DMS153 (cell line): ENCODE measurements at regions not wholly inside any gene's neighbourhood (a gene's known extent, or its start where the extent isn't known, plus 50 kb on each side); places are given as distances from the start of the nearest gene placed in this dataset.
"Not testable (repeated sequence)": the region's sequence is repeated elsewhere in the genome, so short reads cannot be mapped to it uniquely, and the experiment has no call there.

Experiments used
- DNase-seq: peaks from one replicate; lab custom pipeline; 2025; lab: John Stamatoyannopoulos, UW

DNA sequence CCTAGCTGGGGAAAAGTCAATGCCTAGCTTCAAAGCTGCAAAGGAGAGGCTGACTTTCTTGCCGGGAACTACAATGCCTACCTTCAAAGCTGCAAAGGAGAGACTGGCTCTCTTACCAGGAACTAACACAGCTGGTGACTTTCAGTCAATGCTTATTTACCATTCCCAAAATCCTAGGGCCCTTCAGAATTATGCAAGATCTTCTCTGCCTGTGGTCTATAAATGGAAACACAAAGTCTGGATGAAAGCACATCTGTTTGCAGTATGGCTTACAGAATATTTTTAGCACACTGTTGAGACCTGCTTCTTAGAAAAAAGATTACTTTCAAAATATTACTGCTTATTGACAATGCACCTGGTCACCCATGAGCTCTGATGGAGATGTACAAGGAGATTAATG, 259.4 kb downstream of the PLK2 start:
- no peak for DNase-seq

DNA sequence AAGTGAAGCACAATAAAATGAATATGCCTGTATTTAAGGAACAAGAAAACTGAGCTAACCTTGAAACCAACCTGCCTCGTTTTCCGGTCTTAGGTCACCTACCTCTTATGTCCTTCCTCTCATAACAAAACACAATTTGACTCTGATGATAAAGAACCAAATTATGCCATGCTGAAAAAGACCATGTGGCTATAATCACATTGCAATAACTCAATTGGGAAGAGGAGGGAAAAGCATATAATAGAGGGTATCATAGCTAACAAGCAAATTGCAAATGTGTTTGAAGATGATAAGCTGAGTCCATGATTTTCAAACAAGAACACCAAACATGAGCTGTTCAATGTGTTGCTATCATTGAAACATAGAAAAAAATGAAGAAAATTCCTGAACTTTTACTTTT, 260.8 kb downstream of the PLK2 start:
- DNase-seq: no peak

DNA sequence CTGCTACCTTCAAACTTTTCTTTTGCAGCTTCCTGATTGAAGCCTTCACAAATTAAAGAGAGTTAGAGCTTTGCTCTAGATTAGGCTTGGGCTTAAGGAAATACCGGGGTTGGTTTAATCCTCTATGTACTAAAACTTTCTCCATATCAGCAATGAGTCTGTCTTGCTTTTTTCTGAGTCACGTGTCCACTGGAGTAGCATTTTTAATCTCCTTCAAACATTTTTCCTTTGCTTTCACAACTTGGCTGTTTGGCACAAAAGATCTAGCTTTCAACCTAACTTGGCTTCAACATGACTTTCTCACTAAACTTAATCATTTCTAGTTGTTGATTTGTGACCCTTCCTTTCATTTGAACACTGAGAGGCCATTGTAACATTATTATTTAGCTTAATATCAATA, 261.6 kb downstream of the PLK2 start:
- no peak for DNase-seq

DNA sequence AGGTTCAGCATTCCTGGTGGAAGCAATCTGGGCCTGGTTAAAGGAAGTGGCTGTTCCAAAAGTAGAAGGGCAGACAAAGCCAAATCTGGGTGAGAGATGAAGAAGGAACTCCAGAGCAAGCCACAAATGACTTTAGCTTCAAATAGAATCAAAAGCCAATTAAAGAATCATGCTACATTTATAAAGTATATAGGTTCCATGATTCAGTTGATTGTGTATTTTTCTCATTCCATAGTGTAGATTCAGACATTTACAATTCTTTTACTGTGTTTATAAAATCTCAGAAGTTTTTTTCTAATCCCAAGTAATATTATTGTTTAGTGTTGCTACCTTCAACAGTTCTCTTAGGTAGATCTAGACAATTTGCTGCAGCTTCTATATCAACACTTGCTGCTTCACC, 262.0 kb downstream of the PLK2 start:
- DNase-seq: no peak

DNA sequence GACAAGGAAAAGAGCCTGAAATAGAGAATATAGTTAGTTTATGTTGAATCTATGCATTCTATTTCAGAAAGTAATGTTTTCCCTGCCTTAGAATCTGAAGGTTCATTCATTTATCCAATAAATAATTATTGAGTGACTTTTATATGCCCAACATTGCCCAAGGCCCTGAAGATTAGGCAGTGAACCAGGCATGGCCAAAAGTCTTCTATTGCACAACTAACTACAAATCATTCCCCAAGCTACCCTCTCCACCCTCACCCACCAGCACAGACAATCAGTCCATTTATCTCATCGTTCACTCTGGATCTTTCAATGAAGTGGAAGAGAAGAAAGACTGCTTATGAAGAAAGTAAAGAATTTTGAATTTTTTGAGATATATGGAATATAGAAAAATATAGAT, 268.4 kb downstream of the PLK2 start:
- DNase-seq: no peak

DNA sequence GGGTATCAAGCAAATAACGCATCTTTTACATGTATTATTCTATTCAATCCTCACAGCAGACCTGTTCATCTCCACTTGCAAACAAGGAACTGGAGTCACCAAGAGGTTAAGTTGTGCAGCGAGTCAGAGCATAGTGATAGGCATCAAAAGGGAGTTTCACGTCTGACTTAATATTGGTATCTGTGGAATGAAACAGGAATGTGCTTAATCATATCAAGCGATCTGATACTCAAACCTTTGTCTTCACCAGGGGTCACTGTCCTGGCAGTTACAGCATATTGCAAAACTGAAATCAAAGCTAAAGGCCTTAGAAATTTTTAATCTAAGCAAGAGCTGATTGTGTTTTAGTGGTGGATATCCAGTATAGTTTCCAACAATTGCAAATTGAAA, 271.6 kb downstream of the PLK2 start:
- no peak for DNase-seq

DNA sequence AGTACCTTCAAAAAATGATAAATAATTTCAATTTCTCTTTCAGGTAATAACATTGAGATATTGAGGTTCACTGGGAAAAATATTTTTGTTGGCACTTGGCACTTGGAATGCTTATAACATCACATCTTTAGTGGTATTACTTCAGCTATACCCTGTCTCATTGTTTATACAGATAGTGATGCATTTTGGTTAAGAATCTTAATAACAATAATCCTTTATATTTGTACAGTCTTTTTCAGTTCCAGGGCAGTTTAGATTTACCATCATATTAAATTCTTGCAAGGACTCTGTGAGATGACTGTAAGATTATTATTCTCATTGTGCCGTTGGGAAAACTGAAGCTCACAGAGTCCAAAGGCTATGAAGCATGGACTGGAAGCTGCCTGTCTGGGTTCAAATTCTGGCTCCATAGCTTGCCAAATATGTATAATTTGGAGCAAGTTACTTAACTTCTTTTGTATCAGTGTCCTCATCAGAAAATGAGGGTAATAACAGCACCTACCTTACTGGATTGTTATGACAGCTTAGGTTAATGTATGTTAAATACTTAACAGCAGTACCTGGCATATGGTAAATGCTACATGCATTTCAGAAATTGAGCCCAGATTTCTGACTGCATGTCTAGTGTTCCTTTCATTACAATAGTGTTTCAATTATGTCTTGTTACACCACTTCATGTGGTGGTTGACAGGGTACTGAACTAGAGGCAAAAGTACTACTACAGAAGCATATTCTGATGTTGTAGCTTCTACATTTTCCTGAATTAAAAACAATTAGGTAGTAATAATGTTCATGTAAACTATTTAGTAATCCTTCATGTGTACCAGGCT, 272.2 kb downstream of the PLK2 start:
- DNase-seq: no peak

DNA sequence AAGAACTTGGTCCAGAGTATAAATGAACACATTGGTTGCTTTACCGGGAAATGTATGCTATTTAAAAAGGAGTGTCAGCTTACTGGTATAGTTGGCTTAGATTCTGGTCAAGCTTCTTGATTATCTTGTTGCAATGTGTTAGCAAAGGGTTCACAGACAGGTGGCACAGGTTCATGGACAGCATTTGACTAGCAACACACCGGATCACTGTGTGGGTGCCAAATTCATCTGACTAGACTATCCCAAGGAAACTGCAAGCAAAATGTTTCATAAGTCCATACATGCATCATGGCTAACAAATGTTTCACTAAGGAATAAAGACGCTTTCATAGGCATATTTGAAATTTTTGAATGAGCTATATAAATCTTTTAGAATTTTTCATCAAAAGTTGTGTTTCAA, 274.1 kb downstream of the PLK2 start:
- DNase-seq: no peak

DNA sequence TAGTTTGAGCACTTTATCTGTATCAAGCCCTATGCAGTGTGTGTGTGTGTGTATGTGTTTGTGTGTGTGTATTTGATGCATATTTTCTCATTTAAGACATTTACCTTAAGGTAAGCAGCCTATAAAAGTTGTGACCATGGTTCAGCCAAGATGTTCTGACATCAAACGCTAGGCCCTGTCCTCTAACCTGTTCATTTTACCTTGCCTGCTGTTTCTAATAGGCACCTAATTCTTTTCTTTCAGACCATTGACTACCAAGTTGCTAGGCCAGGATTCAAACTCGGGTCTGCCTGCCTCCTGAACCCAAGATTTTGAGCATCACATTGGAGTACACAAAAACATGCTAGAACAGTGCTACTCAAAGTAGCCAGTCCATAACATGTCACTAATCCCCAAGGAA, 274.5 kb downstream of the PLK2 start:
- no peak for DNase-seq

DNA sequence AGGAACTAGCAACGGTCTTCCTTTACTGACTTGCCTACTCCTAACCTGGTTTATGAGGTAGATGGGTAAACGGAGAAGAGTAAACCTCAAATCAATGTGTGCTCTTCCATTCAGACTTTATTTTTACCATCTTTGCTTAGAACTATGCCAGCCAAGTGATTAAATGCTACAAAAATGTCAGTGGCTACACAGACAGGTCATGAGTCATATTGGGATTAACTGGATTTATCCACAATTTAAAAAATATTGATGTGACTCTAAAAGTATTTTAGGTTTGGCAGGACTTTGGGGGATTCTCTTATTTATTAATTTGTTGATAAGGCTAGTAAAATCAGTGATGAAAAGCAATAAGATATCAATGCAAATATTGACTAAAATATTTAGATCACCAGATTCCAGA, 275.0 kb downstream of the PLK2 start:
- DNase-seq: no peak

DNA sequence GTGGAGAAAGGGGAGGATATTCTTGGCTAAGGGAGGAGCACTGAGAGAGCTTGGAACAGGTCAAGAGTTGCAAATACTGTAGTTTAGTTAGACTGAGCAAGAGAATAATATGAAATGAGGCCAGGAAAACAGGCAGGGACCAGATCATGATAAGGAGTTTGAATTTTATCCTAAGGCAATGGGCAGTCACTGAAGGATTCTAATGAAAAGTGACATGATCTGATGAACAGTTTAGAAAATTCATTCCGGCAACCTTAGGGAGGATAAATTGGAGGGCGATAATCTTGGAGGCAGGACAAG, 276.1 kb downstream of the PLK2 start:
- no peak for DNase-seq

DNA sequence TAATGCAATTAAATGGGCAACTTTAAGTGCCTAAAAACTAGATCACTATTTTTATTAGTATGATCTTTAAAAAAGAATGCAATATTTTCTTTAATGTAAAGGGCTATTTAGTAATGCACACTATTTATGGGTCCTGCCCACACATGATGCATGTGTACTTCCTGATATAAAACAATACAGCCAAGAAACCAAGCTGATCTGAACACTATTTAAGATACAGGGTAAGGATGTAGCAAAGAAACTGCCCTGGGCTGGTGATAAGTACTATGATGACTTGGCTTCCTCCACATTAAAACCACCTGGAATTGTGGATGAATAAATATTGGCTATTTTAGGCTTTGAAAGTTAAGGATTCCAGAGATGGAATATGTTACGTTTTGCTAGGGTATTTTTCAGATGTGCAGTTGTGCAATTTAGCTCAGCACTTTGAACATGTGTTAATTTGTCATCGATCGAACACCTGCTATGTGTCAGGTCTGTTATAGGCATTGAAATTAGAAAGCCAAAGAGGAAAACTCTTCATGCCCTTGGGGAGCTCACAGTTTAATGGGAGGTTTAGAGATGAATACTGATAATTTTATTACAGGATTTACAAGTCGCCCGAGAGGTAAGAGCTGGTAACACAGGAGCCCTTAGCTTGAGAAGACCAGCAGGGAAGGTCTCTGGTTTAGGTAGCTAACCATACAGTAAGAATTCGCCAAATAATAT, 276.7 kb downstream of the PLK2 start:
- DNase-seq: no peak

DNA sequence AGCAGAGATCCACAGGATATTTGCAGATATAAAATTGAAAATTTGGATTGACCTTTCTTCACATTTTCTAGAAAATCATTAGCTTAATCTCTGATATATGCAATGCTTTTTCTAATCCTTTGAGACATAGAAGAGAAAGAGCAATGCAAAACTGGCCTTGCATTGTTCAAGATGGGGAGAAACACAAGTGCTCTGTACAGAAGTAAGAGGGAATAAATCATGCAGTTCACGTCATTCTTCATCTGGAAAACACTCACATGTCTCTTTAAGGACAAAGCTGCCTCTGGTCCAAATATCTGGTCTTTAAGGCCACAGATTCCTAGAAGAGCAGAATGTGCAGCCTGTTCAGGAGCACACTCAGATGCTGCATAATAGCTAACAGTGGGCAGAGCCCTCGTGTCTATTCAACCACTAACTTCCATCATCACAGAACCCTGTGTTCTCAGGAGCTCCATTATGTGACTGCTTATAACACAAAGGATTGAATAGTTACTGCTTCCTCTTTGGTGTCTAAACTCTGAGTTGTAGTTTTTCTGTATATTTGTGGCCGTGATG, 277.5 kb downstream of the PLK2 start:
- DNase-seq: no peak

DNA sequence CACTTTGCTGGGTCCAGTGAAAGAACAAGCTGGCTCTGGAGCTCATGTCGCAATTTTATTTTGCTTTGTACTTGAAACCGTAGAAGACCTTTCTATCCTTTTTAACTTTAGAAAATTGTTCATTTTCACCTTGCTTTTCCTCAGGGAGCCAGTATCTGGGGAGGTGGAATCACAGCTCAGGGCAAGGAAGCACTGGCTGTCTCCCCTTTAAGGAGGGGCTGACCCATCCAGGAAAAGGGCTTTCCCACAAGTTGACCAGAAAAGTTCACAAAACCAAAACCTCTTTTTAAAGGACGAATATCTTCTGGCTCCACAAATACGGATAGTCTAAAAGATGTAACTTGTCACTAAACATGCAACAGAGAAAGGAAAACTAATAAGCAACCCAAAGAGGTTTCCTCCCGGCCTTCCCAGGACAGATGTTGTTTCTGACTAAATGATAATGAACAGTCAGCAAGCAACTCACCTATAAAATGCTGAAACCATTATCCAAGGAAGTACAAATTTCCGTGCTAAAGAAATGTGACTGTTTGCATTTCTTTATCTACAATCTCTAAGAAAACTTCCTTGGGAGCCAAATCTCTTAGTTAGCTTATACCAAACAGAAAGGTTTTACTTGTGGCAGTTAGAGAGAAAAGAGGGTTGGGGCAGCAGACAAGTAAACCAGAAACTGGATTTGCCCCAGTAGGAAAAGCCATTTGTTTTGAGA, 278.2 kb downstream of the PLK2 start:
- no peak for DNase-seq

DNA sequence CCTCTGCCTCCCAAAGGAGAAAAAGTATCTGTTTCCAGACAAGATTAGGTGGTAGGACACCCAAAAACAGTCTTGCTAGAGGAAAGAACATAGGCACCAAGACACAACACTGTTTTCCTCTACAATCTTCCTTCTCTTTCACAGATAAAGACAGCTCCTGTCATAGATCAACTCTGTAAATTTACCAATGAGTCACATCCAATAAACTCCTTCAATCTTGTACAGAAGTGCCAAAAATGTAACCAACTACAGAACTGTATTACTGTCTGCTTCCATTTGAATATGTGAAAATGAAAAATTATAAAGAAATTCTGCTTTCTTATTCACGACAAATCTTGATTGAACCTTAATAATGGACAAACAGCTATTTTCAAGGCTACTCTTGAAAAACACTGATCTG, 286.9 kb downstream of the PLK2 start:
- DNase-seq: no peak

DNA sequence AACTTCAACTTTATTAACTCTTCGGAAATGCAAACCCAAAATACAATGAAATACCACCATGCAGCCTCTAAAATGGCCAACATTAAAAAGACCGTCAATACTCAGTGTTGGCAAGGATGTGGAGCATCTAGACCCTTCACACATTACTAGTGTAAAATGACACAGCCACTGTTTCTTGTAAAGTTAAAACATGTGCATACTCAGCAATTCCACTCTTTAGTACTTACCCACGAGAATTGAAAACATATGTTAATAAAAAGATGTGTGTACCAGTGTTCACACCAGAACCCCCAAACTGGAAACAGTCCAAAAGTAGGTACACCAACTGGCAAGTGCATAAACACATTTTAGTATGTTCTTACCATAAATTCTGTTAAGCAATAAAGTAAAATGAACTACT, 294.7 kb downstream of the PLK2 start:
- DNase-seq: no peak

DNA sequence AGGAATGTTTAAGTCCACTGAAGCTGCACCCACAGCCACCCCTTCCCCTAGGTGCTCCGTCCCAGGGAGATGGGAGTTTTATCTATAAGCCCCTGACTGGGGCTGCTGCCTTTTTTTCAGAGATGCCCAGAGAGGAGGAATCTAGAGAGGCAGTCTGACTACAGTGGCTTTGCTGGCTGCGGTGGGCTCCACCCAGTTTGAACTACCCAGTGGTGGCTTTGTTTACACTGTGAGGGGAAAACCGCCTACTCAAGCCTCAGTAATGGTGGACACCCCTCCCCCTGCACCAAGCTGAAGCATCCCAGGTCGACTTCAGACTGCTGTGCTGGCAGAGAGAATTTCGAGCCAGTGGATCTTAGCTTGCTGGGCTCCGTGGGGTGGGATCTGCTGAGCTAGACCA, 298.0 kb downstream of the PLK2 start:
- DNase-seq: not testable (repeated sequence)

DNA sequence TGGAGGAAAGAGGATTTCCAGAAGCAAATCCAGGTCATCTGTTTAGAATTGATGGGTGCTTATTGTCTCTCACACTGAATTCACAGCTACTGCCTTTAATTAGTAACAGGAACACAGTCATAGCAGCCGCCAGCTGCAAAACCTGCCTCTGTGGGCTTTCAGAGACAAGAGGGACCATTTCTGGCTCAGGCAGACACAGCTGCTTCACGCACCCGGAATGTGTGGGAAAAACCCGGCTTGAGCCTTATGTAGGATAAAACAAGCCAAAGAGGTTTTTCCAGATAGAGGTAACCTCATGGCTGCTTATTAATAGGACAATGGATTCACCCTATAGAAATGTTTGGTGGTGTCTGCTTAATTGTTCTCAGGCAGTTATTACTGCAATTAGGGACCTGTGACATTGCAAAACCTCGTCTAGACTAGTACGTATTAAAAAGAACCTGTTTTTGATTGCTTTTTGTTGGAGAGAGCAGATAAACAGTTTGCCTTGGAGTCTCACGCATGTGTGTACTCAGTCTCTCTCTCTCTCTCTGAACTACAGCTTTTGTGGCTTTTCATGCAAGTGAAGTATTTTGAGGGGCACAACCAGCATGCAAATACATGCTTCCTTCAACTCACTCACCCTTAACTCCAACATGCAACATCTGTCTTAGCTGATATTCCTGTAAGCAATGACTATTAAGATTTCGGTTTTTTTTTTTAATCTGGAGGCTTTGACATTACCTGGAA, 302.7 kb downstream of the PLK2 start:
- no peak for DNase-seq

DNA sequence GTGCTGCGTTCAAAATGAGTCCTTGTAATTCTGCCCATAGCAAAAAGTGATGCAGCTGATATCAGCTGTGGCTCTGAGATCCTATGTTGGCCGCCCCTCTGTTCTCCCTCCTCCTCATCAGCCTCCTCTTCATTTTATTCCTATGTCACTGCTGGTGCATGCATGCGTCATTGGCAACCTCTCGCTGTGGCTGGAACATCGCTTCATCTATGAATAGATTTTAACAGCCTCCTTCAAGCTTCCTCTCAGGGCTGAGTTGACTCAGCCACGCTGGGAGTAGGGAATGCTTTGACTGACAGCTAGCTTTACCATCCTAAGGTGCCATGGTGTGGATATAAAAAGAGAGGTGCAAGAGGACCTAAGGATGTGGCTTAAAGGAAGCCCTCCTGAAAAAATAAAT, 303.5 kb downstream of the PLK2 start:
- DNase-seq: no peak

DNA sequence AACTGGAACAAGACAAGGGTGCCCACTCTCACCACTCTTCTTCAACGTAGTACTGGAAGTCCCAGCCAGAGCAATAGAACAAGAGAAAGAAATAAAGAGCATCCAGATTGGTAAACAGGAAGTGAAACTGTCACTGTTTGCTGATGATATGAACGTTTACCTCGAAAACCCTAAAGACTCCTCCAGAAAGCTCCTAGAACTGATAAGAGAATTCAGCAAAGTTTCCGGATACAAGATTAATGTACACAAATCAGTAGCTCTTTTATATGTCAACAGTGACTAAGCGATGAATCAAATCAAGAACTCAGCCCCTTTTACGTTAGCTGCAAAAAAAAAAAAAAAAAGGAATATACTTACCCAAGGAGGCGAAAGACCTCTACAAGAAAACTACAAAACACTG, 306.6 kb downstream of the PLK2 start:
- no peak for DNase-seq

DNA sequence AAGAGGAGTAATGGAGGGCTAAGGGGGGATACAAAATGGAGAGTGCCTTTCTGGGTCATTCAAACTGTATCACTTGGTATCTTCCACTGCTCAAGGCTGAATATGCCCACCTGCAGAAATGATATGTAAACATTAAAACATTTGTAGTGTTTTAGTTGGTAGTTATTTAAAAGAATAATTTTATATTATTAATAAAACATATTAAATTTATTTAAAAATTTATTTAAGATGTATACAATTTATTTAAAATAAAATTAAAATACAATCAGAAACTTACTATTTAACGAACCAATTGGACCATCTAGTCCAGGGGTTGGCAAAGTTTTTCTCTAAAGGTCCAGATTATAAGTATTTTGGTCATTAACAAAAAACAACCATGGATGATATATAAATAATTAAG, 308.5 kb downstream of the PLK2 start:
- DNase-seq: no peak

DNA sequence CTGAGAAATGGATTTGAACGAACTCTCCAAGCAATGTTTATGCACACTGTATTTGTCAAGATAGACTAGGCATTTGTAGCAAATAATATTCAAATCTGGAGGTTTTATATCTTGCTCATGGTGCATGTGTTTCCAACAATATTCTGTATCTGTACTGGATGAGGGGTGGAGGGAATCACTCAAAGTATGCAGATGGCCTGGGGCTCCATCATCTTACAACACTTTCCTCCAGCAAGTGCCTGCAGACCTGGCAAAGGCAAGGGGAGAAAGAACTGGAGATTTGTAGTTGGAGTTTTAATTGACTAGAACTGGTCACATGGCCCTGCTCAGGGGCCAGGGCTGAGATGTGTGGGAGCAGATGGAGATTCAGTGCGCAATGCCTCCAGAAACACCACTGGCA, 309.0 kb downstream of the PLK2 start:
- no peak for DNase-seq
